CD4-positive, alpha-beta T cell (primary cell): ENCODE measurements at regions not wholly inside any gene's neighbourhood (a gene's known extent, or its start where the extent isn't known, plus 50 kb on each side); places are given as distances from the start of the nearest gene placed in this dataset.

Source experiments
- ATAC-seq: fragments of 200-7000 bp; cut with Tn5 transposase; one replicate; pipeline ENCODE4 v1.10.0; 2022; ENCODE audit warnings: mild to moderate bottlenecking; ENCODE audit not compliant: poor library complexity
- CTCF ChIA-PET: fragments of 350-600 bp; sonication (Branson Sonifier 250); formaldehyde crosslinking; loops from one replicate; lab custom pipeline; 2021; ENCODE audit warnings: antibody characterized with exemption, inconsistent platforms; lab: Charles Lee
- POLR2A ChIA-PET: fragments of 350-600 bp; sonication (Branson Sonifier 250); formaldehyde crosslinking; loops from one replicate; lab custom pipeline; 2021; ENCODE audit warnings: antibody characterized with exemption, inconsistent platforms; lab: Charles Lee
- DNase-seq, 14 experiments: peaks; one replicate each; pipeline ENCODE4 v3.0.0-alpha.2; 2013 to 2020; ENCODE audit warnings: mixed read lengths in 2 of 14
- H3K27ac ChIP-seq, 2 donors: one replicate each; pipeline versions ENCODE4 v1.5.1 to v1.7.0; 2013; ENCODE audit warnings: low read length in 2 of 2, low read depth in 1 of 2, mild to moderate bottlenecking in 1 of 2
- H3K27me3 ChIP-seq, 2 experiments: 1 replicate in 1 of 2; 2 replicates in 1 of 2; pipeline versions ENCODE4 v1.6.1 to v1.7.0; 2013; ENCODE audit warnings: low read length in 2 of 2, control low read depth in 1 of 2, mild to moderate bottlenecking in 1 of 2, moderate library complexity in 1 of 2; ENCODE audit not compliant: insufficient read depth in 2 of 2, control insufficient read depth in 1 of 2
- H3K36me3 ChIP-seq: one replicate; pipeline ENCODE4 v1.6.1; 2013; ENCODE audit warnings: low read length, control low read depth; ENCODE audit not compliant: insufficient read depth
- H3K4me1 ChIP-seq: one replicate; pipeline ENCODE4 v1.6.1; 2013; ENCODE audit warnings: low read length, control low read depth; ENCODE audit not compliant: insufficient read depth
- H3K4me3 ChIP-seq: one replicate; pipeline ENCODE4 v1.5.1; 2013; ENCODE audit warnings: mild to moderate bottlenecking, low read length, moderate library complexity
- H3K9me3 ChIP-seq, 2 experiments: 1 replicate in 1 of 2; 2 replicates in 1 of 2; pipeline versions ENCODE4 v1.6.1 to v1.7.0; 2013; ENCODE audit warnings: low read length in 2 of 2, mild to moderate bottlenecking in 2 of 2, control low read depth in 1 of 2, moderate library complexity in 1 of 2; ENCODE audit not compliant: control insufficient read depth in 1 of 2, insufficient read depth in 1 of 2
- H3K27ac Mint-ChIP-seq: one replicate; pipeline ENCODE4 v1.8.0; 2020; ENCODE audit warnings: mixed read lengths
- H3K27me3 Mint-ChIP-seq: one replicate; pipeline ENCODE4 v1.8.0; 2021; ENCODE audit warnings: mixed read lengths
- H3K36me3 Mint-ChIP-seq: one replicate; pipeline ENCODE4 v1.8.0; 2021; ENCODE audit warnings: low read depth, mixed read lengths
- H3K4me1 Mint-ChIP-seq: one replicate; pipeline ENCODE4 v1.8.0; 2021; ENCODE audit warnings: low read depth, mixed read lengths
- H3K4me3 Mint-ChIP-seq: one replicate; pipeline ENCODE4 v1.8.0; 2020; ENCODE audit warnings: mild to moderate bottlenecking, mixed read lengths
- H3K9me3 Mint-ChIP-seq: one replicate; pipeline ENCODE4 v1.8.0; 2020; ENCODE audit warnings: mixed read lengths
- intact Hi-C, 2 experiments: fragments of 100-400 bp; cut with DNase I in 1 of 2; cut with micrococcal nuclease in 1 of 2; formaldehyde crosslinking; loops; one replicate each; pipeline versions ENCODE4 v1.15.1 to v1.9.0; 2023 to 2025; cut with DNase I, micrococcal nuclease
- TF ChIP-seq, protein P1 (sequence below): fragments of 200-600 bp; IDR thresholded peaks from one replicate; pipeline ENCODE4 v1.8.0; 2022; ENCODE audit warnings: antibody characterized with exemption, mild to moderate bottlenecking

DNA sequence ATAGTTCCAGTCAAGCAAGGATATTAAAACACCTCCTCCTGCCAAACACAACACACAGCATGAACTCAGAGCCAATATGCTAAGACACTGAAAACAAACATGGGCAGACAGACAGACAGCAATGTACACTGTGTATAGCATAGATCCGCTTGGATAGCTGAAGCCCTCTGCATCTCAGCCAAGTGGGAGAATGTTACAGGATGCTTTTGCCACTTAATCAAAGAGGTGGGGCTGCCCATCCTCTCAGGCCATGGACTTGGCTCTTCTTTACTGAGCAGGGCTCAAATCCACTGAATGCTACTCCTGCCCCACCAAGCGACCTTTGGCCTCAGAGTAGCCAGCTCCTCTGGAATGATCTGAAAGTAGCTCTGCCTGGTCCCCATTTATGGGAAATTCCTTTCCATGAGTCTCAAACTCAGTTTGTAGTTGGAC, 64.7 kb upstream of the NGF start:
- no peak overlapping the region for H3K4me3 Mint-ChIP-seq
- no peaks in the 10 kb centered on the region for H3K36me3 ChIP-seq
- H3K4me1 ChIP-seq = no peaks in the 10 kb centered on the region
- no peaks in the 10 kb centered on the region for H3K9me3 ChIP-seq
- peaks cover 3% of the 10 kb centered on the region for H3K9me3 Mint-ChIP-seq
- no peaks in the 10 kb centered on the region for H3K27me3 ChIP-seq
- ATAC-seq (no peak), DNase-seq (no peak)
- no peak overlapping the region for H3K27ac ChIP-seq
- intact Hi-C loops = no loop called here
- peaks cover 9% of the 10 kb centered on the region for H3K27me3 Mint-ChIP-seq
- H3K27ac Mint-ChIP-seq = no peak overlapping the region
- H3K4me1 Mint-ChIP-seq = no peaks in the 10 kb centered on the region
- POLR2A ChIA-PET = no interaction called here
- no peak overlapping the region for H3K4me3 ChIP-seq
- CTCF ChIA-PET = interaction anchor here (1.5 kb wide), 1 partner anchor 11 kb away, joined by 3 read pairs; no protein-coding TSS in a partner anchor
- TF ChIP-seq, protein P1, sequence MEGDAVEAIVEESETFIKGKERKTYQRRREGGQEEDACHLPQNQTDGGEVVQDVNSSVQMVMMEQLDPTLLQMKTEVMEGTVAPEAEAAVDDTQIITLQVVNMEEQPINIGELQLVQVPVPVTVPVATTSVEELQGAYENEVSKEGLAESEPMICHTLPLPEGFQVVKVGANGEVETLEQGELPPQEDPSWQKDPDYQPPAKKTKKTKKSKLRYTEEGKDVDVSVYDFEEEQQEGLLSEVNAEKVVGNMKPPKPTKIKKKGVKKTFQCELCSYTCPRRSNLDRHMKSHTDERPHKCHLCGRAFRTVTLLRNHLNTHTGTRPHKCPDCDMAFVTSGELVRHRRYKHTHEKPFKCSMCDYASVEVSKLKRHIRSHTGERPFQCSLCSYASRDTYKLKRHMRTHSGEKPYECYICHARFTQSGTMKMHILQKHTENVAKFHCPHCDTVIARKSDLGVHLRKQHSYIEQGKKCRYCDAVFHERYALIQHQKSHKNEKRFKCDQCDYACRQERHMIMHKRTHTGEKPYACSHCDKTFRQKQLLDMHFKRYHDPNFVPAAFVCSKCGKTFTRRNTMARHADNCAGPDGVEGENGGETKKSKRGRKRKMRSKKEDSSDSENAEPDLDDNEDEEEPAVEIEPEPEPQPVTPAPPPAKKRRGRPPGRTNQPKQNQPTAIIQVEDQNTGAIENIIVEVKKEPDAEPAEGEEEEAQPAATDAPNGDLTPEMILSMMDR = no peak
- no peaks in the 10 kb centered on the region for H3K36me3 Mint-ChIP-seq

DNA sequence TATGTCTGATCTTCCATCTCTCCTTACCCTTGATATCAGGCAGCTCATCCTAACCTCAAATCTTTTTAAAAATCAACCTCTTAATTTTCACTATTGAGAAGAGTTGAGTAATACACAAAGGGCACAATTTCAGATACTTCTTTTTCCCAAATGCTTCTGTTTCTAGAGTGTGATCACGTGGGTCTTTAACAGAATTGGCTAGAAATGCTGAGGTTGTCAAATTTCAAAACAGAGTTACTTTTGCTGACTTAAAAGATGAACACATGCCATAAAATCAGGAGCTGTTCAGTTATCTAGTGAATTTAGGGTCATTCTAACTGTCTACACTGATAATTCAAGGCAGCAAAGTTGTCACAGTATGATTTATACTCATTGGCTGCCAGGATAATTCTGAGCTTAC, 63.6 kb upstream of the NGF start:
- ATAC-seq (no peak), DNase-seq (no peak)
- Histone ChIP-seq H3K4me1 (no peaks in the 10 kb centered on the region), H3K27ac (no peak overlapping the region), H3K27me3 (no peaks in the 10 kb centered on the region), H3K9me3 (no peaks in the 10 kb centered on the region), H3K4me3 (no peak overlapping the region), H3K36me3 (no peaks in the 10 kb centered on the region)
- intact Hi-C loops = no loop called here
- Mint-ChIP-seq H3K27ac (no peak overlapping the region), H3K4me1 (no peaks in the 10 kb centered on the region), H3K36me3 (no peaks in the 10 kb centered on the region), H3K9me3 (peaks cover 2% of the 10 kb centered on the region), H3K27me3 (peaks cover 7% of the 10 kb centered on the region), H3K4me3 (no peak overlapping the region)
- ChIA-PET POLR2A (no interaction called here), CTCF (no interaction called here)
- TF ChIP-seq, protein P1 = no peak

DNA sequence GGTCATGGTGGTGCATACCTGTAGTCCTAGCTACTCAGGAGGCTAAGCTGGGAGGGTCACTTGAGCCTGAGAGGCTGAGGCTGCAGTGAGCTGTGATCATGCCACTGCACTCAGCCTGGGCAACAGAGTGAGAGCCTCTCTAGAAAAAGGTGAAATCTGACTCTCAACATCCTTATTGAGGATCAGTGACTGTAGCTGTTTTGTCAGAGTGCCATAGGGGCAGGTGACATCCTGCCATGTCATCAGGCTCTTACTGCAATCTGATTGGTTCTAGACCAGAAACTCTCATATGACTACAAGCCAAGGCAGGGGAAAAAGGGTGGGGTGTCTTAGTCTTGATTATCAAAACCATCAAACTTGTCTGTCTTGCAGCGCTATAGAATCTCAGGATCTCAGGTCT, 62.8 kb upstream of the NGF start:
- intact Hi-C loops = no loop called here
- no peaks in the 10 kb centered on the region for H3K4me1 Mint-ChIP-seq
- H3K9me3 Mint-ChIP-seq = no peaks in the 10 kb centered on the region
- DNase-seq (no peak), ATAC-seq (no peak)
- ChIA-PET POLR2A (no interaction called here), CTCF (no interaction called here)
- H3K27ac Mint-ChIP-seq = no peak overlapping the region
- TF ChIP-seq, protein P1 = no peak
- no peak overlapping the region for H3K4me3 Mint-ChIP-seq
- Histone ChIP-seq H3K36me3 (no peaks in the 10 kb centered on the region), H3K9me3 (no peaks in the 10 kb centered on the region), H3K27ac (no peak overlapping the region), H3K4me1 (no peaks in the 10 kb centered on the region), H3K4me3 (no peak overlapping the region), H3K27me3 (no peaks in the 10 kb centered on the region)
- H3K36me3 Mint-ChIP-seq = no peaks in the 10 kb centered on the region
- peaks cover 5% of the 10 kb centered on the region for H3K27me3 Mint-ChIP-seq
